ENCODE measurements at regions not wholly inside any gene's neighbourhood (a gene's known extent, or its start where the extent isn't known, plus 50 kb on each side); places are given as distances from the start of the nearest gene placed in this dataset.

GRCh38 chr16:16869746-16870145, 490.8 kb downstream of the NPIPA7 start:
- TF ChIP-seq CTCF (IDR thresholded peaks at IDR 0.05): no peak
- no peak for TF ChIP-seq EP300 (IDR thresholded peaks at IDR 0.05)
- TF ChIP-seq POLR2A (IDR thresholded peaks at IDR 0.05): no peak
